ENCODE measurements at regions not wholly inside any gene's neighbourhood (a gene's known extent, or its start where the extent isn't known, plus 50 kb on each side); places are given as distances from the start of the nearest gene placed in this dataset.

GRCh38 chr14:58815161-58815701, 177.5 kb downstream of the DACT1 start:
- H3K4me3 ChIP-seq (replicated peaks; ENCODE audit: low read depth, low read length): no peak overlapping the region
- no peaks in the 10 kb centered on the region for H3K27me3 ChIP-seq (replicated peaks; ENCODE audit: control insufficient read depth, insufficient read depth, low read length)
- no peak for DNase-seq (ENCODE audit: extremely low read depth, insufficient read length)
- no peaks in the 10 kb centered on the region for H3K36me3 ChIP-seq (ENCODE audit: control insufficient read depth, insufficient read depth, low read length)
- no peak for TF ChIP-seq CTCF (IDR thresholded peaks at IDR 0.05; ENCODE audit: insufficient read depth, low read length, poor library complexity, severe bottlenecking)

GRCh38 chr14:58815794-58816193, 178.0 kb downstream of the DACT1 start:
- H3K27me3 ChIP-seq (replicated peaks; ENCODE audit: control insufficient read depth, insufficient read depth, low read length): no peaks in the 10 kb centered on the region
- no peak overlapping the region for H3K4me3 ChIP-seq (replicated peaks; ENCODE audit: low read depth, low read length)
- no peak for DNase-seq (ENCODE audit: extremely low read depth, insufficient read length)
- no peak for TF ChIP-seq CTCF (IDR thresholded peaks at IDR 0.05; ENCODE audit: insufficient read depth, low read length, poor library complexity, severe bottlenecking)
- H3K36me3 ChIP-seq (ENCODE audit: control insufficient read depth, insufficient read depth, low read length): no peaks in the 10 kb centered on the region

- TF ChIP-seq CTCF (IDR thresholded peaks at IDR 0.05; ENCODE audit: insufficient read depth, low read length, poor library complexity, severe bottlenecking): no peak
- Histone ChIP-seq H3K36me3 (ENCODE audit: control insufficient read depth, insufficient read depth, low read length) (no peaks in the 10 kb centered on the region), H3K4me3 (replicated peaks; ENCODE audit: low read depth, low read length) (no peak overlapping the region), H3K27me3 (replicated peaks; ENCODE audit: control insufficient read depth, insufficient read depth, low read length) (no peaks in the 10 kb centered on the region)
- no peak for DNase-seq (ENCODE audit: extremely low read depth, insufficient read length)
These were observed 178.8 kb downstream of the DACT1 start for GRCh38 chr14:58816416-58817115.

GRCh38 chr14:58817846-58818245, 180.1 kb downstream of the DACT1 start:
- no peak for DNase-seq (ENCODE audit: extremely low read depth, insufficient read length)
- Histone ChIP-seq H3K27me3 (replicated peaks; ENCODE audit: control insufficient read depth, insufficient read depth, low read length) (no peaks in the 10 kb centered on the region), H3K4me3 (replicated peaks; ENCODE audit: low read depth, low read length) (no peak overlapping the region), H3K36me3 (ENCODE audit: control insufficient read depth, insufficient read depth, low read length) (no peaks in the 10 kb centered on the region)
- TF ChIP-seq CTCF (IDR thresholded peaks at IDR 0.05; ENCODE audit: insufficient read depth, low read length, poor library complexity, severe bottlenecking): no peak

- Histone ChIP-seq H3K4me3 (replicated peaks; ENCODE audit: low read depth, low read length) (no peak overlapping the region), H3K36me3 (ENCODE audit: control insufficient read depth, insufficient read depth, low read length) (no peaks in the 10 kb centered on the region), H3K27me3 (replicated peaks; ENCODE audit: control insufficient read depth, insufficient read depth, low read length) (no peaks in the 10 kb centered on the region)
- no peak for TF ChIP-seq CTCF (IDR thresholded peaks at IDR 0.05; ENCODE audit: insufficient read depth, low read length, poor library complexity, severe bottlenecking)
- no peak for DNase-seq (ENCODE audit: extremely low read depth, insufficient read length)
These were observed 182.3 kb downstream of the DACT1 start for GRCh38 chr14:58820032-58820431.
